ENCODE measurements at regions not wholly inside any gene's neighbourhood (a gene's known extent, or its start where the extent isn't known, plus 50 kb on each side); places are given as distances from the start of the nearest gene placed in this dataset.

- Histone ChIP-seq H3K9me3 (no peaks in the 10 kb centered on the region), H3K4me1 (no peaks in the 10 kb centered on the region), H3K36me3 (no peaks in the 10 kb centered on the region), H3K4me3 (no peak overlapping the region), H3K27ac (no peak overlapping the region), H3K27me3 (no peaks in the 10 kb centered on the region)
- ATAC-seq (ENCODE audit: low FRiP score in 2 of 2) (no peak), DNase-seq (no peak)
- WGBS, 2 donors: 57% methylated on average over 4 of the region's 4 CpGs
- TF ChIP-seq POLR2AphosphoS5 (IDR thresholded peaks at IDR 0.05) (no peak), CTCF (IDR thresholded peaks at IDR 0.05) (no peak), EP300 (IDR thresholded peaks at IDR 0.05) (no peak), POLR2A (IDR thresholded peaks at IDR 0.05) (no peak)
These were observed 585.1 kb upstream of the PSMD7 start for GRCh38 chr16:73711406-73712080.

GRCh38 chr16:73710526-73710925 lies 586.1 kb upstream of the PSMD7 start:
- no peak for TF ChIP-seq EP300 (IDR thresholded peaks at IDR 0.05)
- TF ChIP-seq POLR2A (IDR thresholded peaks at IDR 0.05): no peak
- TF ChIP-seq POLR2AphosphoS5 (IDR thresholded peaks at IDR 0.05): no peak
- no peak for TF ChIP-seq CTCF (IDR thresholded peaks at IDR 0.05)
- 76 to 77% methylated on average over 9 of the region's 9 CpGs for WGBS, 2 donors
- no peaks in the 10 kb centered on the region for H3K27me3 ChIP-seq
- no peaks in the 10 kb centered on the region for H3K4me1 ChIP-seq
- ATAC-seq (ENCODE audit: low FRiP score in 2 of 2) (no peak), DNase-seq (no peak)
- H3K36me3 ChIP-seq: no peaks in the 10 kb centered on the region
- H3K9me3 ChIP-seq: no peaks in the 10 kb centered on the region
- H3K4me3 ChIP-seq: no peak overlapping the region
- H3K27ac ChIP-seq: no peak overlapping the region

- Histone ChIP-seq H3K9me3 (no peaks in the 10 kb centered on the region), H3K27ac (no peak overlapping the region), H3K4me1 (no peaks in the 10 kb centered on the region), H3K27me3 (no peaks in the 10 kb centered on the region), H3K36me3 (no peaks in the 10 kb centered on the region), H3K4me3 (no peak overlapping the region)
- ATAC-seq (ENCODE audit: low FRiP score in 2 of 2): no peak
- WGBS, 2 donors: 84 to 88% methylated on average over 3 of the region's 3 CpGs
- no peak for TF ChIP-seq POLR2A (IDR thresholded peaks at IDR 0.05)
- TF ChIP-seq EP300 (IDR thresholded peaks at IDR 0.05): no peak
- no peak for TF ChIP-seq CTCF (IDR thresholded peaks at IDR 0.05)
- no peak for TF ChIP-seq POLR2AphosphoS5 (IDR thresholded peaks at IDR 0.05)
- no peak for DNase-seq
These were observed 588.8 kb upstream of the PSMD7 start for GRCh38 chr16:73707863-73708262.

GRCh38 chr16:73703891-73704290 lies 592.7 kb upstream of the PSMD7 start:
- 86 to 88% methylated on average over 6 of the region's 6 CpGs for WGBS, 2 donors

More at GRCh38 chr16:73703891-73704290, 592.7 kb upstream of the PSMD7 start:
- no peak for DNase-seq
- Histone ChIP-seq H3K27me3 (no peaks in the 10 kb centered on the region), H3K4me1 (no peaks in the 10 kb centered on the region), H3K27ac (no peak overlapping the region), H3K4me3 (no peak overlapping the region), H3K36me3 (no peaks in the 10 kb centered on the region), H3K9me3 (no peaks in the 10 kb centered on the region)
- TF ChIP-seq CTCF (IDR thresholded peaks at IDR 0.05) (no peak), POLR2A (IDR thresholded peaks at IDR 0.05) (no peak), EP300 (IDR thresholded peaks at IDR 0.05) (no peak), POLR2AphosphoS5 (IDR thresholded peaks at IDR 0.05) (no peak)
- ATAC-seq (ENCODE audit: low FRiP score in 2 of 2): no peak

All from upper lobe of left lung (tissue), 6 donors.